Fibroblast of skin of left quadriceps (primary cell): ENCODE measurements at regions not wholly inside any gene's neighbourhood (a gene's known extent, or its start where the extent isn't known, plus 50 kb on each side); places are given as distances from the start of the nearest gene placed in this dataset.

Experiments used
- DNase-seq, 2 experiments: peaks; one replicate each; pipeline ENCODE4 v3.0.0-alpha.2; 2013; ENCODE audit warnings: low read depth in 2 of 2

DNA sequence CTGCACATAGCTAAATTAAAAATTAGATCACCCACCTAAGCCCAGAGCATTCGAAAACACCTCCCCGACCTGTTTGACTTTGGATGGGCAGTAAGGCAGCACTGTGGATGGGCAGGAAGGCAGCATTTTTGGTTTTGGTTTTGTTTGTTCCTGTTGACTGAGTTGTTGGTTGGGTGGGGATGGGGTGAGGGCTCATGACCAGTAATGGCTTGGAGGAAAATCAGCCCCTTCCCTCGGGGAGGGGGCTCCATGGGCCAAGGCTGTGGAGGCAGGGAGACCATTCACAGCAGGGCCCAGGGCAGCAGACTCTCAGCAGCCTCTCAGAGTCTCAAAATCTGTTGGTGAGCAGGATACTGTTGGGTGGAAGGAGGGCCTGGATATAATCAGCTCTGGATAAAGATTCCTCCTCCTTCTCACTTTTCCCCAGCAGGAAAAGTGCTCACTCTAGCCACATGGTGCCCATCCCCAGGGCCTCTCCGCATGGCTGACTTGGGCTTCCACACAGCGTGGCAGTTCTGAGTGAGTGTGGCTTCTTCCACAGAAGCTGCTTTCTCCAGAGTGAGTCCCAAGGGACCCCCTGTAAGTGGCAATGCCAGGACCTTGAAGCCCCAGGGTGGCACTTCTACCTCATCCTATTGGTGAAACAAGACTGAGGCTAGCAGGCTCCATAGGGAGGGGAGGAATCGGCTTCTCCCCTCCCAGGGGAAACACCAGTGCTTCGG, 1491.2 kb downstream of the BRD1 start:
- no peak for DNase-seq

DNA sequence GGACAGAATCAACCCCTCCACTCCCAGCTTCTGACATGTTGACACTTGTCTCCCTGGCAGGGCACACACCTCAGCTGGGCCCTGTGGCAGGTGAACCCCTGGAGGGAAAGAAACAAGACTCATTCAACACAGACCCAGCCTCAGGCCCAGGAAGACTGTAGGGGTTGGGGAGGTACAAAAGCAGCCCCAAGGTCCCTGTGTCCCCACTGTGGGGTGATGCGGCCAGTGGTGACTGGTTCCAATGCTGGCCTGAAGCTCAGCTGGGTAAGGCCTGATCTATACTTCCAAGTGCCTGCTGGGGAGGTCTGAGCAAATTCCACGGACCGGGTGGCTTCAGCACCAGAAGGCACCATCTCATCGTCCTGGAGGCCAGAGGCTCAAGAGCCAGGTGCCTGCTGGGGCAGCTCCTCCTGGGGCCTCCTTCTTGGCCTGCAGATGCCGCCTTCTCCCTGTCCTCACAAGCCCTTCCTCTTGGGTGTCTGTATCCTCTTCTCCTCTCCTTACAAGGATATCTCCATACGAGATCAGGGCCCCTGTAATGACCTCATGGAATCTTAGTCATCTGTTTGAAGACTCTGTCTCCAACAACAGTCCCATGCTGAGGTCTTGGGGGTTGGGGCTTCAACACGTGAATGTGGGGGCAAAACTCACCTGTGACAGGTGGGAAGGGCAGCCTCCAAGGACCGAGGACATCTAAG, 1492.1 kb downstream of the BRD1 start:
- DNase-seq, result no peak

DNA sequence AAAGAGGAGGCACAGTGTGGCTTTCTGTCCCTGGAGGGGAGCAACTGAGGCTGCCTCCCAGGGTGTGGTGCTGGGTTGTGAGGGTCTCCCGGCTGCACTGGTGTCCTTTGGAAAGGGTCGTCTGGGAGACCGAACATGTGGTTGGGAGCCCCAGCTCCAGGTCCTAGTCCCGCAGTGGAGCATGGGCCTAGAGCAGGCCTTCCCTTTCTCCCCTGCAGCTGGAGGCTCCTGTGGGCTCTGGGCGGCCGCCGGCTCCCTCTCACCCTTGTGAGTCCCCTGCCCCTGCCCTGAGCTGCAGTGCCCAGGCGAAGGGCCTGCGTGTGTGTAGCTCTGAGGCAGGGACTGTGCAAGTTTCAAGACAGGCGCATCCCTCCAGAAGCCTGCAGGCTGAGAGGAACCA, 1492.7 kb downstream of the BRD1 start:
- DNase-seq, result no peak

DNA sequence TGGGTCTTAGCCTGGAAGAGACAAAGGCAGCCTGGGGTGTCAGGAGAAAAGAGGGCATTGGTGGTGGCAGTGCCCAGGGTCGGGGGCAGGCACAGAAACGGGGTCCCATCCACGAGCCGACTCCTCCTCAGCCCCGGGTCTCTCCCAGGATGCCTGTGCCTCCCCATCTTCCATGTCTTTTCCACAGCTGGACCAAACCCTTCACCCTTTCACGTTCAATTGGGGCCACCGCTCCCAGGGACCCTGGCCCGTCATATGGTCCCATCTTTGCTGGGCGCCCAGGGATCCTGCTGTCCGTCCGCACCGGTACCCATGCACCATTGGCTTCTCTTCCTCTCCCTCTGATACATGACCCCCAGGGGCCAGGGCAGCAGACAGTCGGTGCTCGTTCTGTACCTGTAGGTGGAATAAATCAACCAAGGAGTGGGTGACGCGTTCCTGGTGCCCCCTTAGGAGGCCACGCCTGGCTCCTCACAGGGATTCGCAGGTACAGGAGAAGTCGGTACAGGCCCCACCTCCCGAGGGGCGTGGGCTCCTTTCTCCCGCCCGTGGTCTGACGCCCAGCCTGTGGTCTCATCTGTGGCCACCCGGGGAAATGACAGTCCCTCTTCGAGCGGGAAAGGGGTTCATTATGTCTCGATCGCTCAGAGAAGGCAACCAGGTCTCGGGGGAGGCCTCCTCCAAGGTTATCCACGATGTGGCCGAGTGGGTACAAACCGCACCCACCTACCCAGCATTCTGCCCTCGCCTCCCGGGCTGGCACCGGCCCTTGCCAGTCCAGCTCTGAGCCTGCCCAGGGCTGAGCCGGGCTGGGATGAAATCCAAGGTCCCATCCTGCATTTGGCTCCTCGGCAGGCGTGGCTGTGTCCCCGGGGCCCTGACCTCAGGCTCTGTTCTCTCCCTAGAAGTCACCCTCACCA, 1493.6 kb downstream of the BRD1 start:
- DNase-seq, result no peak

DNA sequence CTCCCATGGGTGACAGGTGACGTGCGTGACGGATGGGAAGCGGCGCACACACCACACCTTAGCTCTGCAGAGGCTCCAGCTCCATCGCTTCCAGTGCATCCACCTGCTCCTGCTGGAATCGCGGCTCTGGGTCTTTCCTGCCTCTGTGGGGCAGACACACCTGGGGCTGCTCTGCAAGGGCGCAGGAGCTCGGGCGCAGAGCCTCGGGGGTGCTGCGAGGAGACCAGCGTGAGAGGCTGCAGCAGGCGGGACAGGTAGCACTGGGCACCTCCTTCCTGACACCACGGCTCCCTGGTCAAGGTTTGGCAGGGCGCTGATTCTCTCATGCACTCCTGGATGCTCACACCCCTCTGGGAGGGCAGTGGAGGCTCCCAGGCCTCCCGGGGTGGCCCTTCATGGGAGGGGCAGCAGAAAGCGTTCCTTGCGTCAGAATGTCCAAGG, 1494.3 kb downstream of the BRD1 start:
- no peak for DNase-seq

DNA sequence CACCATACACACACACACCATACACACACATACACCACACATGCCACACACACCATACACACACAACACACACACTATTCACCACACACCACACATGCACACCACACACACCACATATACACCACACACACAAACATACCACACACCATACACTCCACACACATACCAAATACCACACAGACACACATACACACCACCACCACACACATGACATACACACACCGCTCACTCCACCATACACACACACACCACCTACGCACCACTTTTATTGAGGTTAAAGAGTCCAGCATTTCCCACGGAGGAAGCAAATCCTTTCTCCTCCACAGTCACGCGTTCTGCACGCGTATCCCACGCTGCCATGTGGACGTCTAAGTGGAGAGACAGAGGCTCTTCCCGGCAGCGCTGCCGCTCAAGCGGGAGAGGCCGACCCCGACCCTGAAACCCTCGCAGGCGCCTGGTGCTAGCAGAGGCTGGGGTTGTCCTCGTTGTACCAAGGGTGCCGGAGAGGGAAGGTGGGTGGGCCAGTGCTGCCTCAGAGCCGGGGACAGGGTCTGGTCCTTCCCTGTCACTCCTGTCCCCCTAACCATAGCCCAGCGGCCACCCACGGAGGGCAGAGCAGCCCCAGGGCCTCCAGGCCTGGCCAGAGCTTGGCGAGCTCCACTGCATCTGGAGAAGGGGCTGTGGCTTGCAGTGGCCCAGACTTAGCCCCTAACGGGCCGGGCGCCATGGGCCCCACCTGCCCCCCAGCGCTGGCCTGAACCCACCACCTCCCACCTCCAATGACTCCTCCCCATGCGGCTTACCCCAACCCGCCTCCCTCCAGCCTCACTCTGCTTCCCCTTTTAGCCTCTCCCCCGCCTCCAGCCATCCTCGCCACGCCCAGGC, 1495.0 kb downstream of the BRD1 start:
- DNase-seq, result no peak

DNA sequence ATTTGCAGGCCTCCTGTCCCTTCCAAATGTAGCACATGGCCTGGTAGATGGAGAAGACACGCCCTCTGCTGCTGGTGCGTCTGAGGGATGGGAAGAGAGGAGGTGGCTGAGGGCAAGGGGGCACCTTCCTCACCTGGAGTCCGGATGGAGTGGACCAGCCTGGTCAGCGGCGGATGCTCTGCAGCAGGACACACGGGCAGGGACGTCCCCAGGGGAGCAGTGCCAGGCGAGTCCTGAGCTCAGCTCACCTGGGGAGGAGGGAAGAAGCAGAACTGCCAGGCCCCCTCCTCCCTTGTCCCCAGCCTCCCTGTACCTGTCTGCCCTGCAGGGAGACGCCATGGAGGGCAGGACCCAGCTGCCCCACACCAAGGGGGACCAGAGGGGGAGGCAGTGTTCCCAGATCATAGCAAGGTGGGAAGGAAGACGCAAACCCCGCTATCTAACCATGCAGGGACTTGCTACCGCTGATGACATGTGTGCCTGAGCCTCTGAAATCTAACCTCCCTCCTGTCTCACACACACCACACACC, 1495.9 kb downstream of the BRD1 start:
- DNase-seq, result no peak

DNA sequence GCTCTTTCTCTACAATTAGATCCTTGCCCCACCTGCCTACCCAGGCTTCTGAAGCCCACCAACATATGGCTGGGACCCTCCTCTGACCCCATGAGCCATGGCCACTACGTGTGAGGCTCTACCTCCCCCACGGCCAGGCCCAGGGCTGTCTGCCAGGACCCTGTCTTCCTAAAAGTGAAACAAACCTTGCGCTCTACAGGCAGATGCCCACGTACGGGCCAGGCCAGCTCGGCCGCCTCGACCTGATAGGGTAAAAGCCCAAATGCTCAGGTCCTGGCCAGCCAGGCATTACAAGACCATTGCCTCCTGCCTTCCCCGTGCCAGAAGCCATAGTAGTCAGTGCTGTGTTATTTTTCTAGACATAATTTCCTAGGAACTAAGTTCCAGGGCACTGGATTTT, 1496.4 kb downstream of the BRD1 start:
- DNase-seq, result no peak

DNA sequence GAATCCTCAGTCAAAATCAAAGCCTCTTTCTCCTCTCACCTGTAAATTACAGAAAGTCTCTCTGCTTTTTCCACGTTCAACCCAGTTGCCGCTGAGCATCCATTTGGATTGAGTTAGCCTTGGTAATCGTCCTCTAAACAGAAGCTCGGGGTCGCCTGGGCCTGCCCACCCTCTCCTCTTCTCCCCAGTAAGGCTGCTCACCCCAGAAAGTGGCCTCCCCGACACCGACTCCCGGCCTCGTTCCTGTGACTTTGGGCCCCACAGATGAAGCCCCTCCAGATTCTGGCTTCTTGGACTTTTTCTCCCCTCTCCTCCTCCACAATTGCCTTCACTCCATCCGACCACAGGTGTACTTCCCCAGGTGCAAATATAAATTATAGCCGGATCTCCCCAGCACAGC, 1500.0 kb downstream of the BRD1 start:
- DNase-seq, result no peak

DNA sequence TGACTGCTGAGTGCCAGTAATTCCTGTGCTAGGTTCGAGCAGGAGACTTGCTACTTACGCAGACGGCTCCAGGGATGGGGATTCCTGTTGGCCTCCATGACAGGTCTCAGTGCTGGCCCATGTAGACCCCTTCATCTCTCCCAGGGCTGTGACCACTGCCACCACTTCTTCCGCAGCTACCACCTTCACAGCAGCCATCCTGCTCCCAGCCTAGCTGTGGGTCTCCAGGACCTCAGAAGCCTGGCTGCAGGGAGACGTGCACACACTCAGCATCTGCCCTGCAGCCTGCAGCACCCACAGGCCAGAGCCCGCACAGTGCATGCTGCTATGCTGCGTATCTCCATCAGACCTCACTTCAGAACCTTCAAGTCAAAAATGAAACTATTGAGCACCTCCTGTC, 1503.9 kb downstream of the BRD1 start:
- DNase-seq, result no peak

DNA sequence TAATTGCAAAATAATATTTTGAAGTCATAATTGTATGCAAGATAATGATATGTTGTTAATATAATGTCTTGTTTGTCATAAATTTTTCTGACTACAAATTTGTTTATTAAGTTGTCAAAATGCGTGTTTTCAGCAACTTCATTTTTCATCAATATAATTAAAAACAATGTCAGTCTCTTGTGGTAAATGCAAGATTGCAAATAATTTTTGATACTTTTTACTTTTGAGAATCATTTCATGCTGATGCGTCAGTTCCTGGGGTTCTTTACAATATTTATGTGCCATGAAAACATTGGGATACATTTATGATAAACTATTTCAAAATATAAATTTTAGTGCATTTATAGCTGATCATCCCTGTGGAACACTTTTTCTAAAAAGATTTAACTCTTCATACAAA, 1504.8 kb downstream of the BRD1 start:
- no peak for DNase-seq

DNA sequence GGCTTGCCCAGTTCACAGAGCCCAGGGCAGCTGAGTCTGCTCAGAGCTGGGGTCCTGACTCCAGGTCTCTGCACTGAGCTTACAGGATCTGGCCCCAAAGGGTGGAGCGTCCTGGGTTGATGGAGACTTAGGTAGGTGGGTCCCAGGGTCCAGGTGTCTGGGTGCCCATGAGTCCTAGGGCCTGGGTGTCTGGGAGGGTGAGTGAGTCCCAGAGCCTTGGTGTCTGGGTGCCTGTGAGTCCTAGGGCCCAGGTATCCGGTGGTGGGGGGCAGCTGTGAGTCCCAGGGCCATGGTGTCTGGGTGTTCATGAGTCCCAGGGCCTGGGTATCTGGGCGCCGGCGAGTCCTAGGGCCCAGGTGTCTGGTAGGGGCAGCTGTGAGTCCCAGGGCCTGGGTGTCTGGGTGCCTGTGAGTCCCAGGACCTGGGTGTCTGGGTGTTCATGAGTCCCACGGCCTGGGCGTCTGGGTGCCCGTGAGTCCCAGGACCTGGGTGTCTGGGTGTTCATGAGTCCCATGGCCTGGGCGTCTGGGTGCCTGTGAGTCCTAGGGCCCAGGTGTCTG, 1505.6 kb downstream of the BRD1 start:
- DNase-seq, result no peak

DNA sequence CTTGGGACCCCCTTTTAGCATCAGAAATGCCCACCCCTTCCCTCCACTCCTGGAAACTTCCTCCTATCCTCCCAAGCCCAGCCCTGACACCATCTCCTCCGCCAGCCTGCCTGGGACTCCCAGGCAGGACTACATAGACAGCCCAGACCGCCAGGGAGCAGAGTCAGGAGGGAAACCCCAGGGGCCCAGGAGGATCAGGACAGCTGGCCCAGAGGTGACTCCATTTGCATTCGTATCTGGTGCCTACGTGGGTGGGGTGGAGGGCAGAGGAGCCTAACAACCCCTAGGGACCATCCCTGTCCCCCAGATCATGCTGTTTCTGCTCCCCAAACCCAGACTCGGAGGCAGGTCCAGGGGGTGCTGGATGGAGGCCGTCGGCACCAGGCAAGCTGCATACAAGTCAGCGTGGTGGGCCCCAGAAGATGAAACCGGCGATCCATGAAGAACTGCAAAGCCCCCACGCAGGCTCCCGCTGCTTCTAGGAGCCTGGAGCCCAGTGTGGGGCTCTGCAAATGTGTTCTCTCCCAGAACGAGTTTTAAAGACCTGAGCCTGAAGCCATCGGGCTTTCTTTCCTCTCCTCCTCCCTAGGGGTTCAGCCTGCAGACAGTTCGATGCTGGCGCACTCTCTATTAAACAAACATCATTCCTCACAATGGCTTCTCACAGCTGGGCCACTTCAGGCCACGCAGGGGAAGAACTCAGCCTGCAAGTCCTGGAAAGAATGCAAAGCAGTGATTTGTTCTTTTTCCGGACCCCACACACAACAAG, 1506.8 kb downstream of the BRD1 start:
- DNase-seq, result no peak

DNA sequence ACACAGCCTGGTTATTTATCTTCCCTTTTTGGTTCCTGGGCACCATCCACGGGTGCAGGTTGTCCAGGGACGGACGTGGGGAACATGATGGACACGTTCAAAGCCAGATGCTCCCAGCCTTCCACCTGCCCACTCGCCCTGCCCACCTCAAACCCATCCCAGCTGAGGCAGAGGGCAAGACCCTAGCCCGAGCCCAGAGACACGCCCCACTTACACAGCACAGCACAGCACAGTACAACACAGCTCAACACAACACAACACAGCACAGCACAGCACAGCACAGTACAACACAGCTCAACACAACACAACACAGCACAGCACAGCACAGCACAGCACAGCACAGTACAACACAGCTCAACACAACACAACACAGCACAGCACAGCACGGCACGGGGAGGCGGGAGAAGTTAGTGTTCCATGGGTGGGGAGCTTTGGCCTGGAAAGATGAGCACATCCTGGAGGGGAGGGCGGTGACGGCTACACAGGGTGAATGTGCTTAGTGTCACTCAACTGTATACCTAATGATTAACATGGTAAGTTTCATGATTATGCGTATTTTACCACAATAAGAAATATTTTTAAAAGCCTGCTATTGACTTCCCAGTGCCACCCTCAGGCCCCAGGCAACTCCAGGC, 1507.5 kb downstream of the BRD1 start:
- no peak for DNase-seq

DNA sequence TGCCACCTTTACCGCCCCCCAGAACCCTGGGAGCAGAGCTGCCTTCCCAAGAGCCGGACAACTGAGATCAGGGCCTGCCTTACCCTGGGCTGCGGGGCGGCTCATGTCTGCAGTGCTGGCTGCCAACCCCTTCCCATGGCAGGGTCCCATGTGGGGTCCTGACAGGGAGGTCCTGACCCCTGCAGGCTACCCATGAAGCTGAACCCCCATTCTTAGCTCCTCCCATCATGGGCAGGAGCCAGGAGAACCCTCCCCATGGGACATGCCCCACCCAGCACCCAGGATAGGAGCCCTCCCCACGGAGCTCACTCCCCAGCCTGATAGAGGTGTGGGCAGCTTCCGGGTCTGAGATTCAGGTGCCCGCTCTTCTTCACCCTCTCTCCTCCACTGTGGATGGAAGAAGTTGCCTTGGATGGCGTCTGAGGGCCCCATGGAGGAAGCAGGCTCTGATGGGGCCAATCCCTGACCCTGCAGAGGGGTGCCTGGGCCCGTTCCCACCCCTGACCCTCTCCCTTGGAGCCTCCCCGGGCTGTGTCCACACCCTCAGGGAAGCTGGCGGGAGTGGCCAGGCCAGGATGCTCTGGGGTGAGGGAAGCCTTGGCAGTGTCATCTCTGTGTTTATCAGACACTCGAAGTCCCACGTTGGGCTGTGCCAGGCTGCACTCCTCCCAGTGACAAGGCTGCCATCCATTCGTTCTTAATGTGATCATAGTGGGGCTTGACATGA, 1508.2 kb downstream of the BRD1 start:
- DNase-seq, result no peak

DNA sequence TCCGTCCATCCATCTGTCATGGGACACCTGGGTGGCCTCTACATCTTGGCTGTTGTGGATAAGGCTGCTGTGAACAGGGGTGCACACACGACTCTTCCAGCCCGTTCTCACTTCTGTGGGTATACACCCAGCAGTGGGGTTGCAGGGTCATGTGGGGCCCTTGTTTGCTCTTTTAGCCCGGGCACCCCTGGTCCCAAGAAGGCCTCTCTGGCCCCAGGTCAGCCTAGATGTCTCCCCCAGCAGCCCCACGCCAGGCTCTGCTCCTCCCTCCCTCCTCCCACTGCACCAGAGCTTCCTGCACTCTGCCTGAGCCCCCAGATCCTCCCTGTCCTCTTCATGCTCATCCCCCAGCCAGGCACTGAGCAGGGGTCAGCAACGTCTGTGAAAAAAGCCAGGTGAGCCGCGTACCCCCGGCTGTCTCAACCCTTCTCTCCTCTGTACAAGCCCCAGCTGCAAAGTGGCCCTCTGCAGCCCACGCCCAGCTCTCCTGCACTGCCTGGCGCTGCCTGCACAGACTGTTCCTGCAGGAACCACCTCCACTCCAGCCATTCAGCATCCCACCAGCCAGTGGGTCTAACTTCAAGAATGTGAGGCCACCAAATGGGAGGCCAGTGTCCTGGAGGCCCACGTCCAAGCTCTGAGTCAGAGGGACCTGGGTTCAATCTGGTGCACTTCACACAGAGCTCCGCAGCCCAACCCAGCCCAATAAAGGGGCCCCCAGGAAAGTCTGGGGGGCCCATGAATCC, 1508.9 kb downstream of the BRD1 start:
- no peak for DNase-seq

DNA sequence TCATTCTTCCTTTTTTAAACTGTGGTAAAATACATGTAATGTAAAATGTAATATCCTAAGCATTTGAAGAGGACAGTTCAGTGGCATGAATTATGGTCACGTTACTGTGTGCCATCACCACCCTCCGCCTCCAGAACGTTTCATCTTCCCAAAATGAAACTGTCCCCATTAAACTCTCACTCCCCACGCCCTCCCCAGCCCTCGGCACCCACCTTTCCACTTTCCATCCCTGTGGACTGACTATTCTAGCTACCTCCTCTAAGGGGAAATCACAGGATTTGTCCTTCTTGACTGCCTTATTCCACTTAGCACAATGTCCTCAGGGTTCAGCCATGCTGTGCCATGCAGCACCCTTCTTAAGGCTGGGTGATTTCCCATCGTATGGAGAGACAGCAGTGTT, 1509.5 kb downstream of the BRD1 start:
- DNase-seq, result no peak
